Lower lobe of right lung (tissue), 2 donors: ENCODE measurements at regions not wholly inside any gene's neighbourhood (a gene's known extent, or its start where the extent isn't known, plus 50 kb on each side); places are given as distances from the start of the nearest gene placed in this dataset.

Experiments used
- ATAC-seq, 2 donors: fragments of 200-7000 bp; cut with Tn5 transposase; one replicate each; pipeline ENCODE4 v1.9.1; 2020 to 2022; ENCODE audit warnings: mild to moderate bottlenecking in 2 of 2, moderate library complexity in 2 of 2
- DNase-seq: peaks from one replicate; pipeline ENCODE4 v3.0.0-alpha.2; 2020
- H3K27ac ChIP-seq: fragments of 200-600 bp; one replicate; pipeline ENCODE4 v1.8.0; 2022
- H3K27me3 ChIP-seq: fragments of 200-600 bp; one replicate; pipeline ENCODE4 v1.8.0; 2022; ENCODE audit warnings: low read depth
- H3K36me3 ChIP-seq: fragments of 200-600 bp; one replicate; pipeline ENCODE4 v1.8.0; 2022; ENCODE audit warnings: mild to moderate bottlenecking
- H3K4me1 ChIP-seq: fragments of 200-600 bp; one replicate; pipeline ENCODE4 v1.8.0; 2022
- H3K4me3 ChIP-seq: fragments of 200-600 bp; one replicate; pipeline ENCODE4 v1.8.0; 2022; ENCODE audit warnings: mild to moderate bottlenecking
- H3K9me3 ChIP-seq: fragments of 200-600 bp; one replicate; pipeline ENCODE4 v1.8.0; 2022
- intact Hi-C: fragments of 100-400 bp; cut with DNase I; formaldehyde crosslinking; loops from one replicate; pipeline ENCODE4 v1.11.0; 2022
- TF ChIP-seq, protein P1 (sequence below): fragments of 200-600 bp; IDR thresholded peaks from one replicate; pipeline ENCODE4 v1.8.0; 2022; ENCODE audit warnings: antibody characterized with exemption, mild to moderate bottlenecking
- donor health status: DM: no; HTN: yes; CAD: no; lungs with severe emphysema.

DNA sequence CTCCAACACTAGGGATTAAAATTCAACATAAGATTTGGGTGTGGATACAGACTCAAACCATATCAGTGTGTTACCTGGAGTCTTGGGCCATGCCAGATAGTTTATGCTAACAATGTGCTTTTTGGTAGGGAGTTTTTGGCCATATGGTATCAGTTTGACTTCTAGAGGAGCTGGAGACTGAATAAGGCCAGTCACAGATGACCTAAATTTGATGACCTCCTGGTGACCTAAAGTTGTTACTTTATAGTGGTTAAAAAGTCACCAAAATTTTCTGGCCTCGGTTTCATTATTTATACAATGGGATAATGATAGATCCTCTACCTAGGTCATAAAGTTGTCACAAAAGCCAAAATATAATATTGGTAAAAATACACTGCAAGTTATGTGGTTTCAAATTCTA, 877.1 kb downstream of the RAPGEF2 start:
- H3K9me3 ChIP-seq, result no peaks in the 10 kb centered on the region
- no peaks in the 10 kb centered on the region for H3K36me3 ChIP-seq
- TF ChIP-seq, protein P1, sequence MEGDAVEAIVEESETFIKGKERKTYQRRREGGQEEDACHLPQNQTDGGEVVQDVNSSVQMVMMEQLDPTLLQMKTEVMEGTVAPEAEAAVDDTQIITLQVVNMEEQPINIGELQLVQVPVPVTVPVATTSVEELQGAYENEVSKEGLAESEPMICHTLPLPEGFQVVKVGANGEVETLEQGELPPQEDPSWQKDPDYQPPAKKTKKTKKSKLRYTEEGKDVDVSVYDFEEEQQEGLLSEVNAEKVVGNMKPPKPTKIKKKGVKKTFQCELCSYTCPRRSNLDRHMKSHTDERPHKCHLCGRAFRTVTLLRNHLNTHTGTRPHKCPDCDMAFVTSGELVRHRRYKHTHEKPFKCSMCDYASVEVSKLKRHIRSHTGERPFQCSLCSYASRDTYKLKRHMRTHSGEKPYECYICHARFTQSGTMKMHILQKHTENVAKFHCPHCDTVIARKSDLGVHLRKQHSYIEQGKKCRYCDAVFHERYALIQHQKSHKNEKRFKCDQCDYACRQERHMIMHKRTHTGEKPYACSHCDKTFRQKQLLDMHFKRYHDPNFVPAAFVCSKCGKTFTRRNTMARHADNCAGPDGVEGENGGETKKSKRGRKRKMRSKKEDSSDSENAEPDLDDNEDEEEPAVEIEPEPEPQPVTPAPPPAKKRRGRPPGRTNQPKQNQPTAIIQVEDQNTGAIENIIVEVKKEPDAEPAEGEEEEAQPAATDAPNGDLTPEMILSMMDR, result no peak
- H3K4me1 ChIP-seq, result no peaks in the 10 kb centered on the region
- H3K4me3 ChIP-seq, result no peak overlapping the region
- no peak for DNase-seq
- H3K27me3 ChIP-seq, result no peaks in the 10 kb centered on the region
- intact Hi-C loops, result no loop called here
- H3K27ac ChIP-seq, result no peak overlapping the region
- ATAC-seq, result no peak

DNA sequence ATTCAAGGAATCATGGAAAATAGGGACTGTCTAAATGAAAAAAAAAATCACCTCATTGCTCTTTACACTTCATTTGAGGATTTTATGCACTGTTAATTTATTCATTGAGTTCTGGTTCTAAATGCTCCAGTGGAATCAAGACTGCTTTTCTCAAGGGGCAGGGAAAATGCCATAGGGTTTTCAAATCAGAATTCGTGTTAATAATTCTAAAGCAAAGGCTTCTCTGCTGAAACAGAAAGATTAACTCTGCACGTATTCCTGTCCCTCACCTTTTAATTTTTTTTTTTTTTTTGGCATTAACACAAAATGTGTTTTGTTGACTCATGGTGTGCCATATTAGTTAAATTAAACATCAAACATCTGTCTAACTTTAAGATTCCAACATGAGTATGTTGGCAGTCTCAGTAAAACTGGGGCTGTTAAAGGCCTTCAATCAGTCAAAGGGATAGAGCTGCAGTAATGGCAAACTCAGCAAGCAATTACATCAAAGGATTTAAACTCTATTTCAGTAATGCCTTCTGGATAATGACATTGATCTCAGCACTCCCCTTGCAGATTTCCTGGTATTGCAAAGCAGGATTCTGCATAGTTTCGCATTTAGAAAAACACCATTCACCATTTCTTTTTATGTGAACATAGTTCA, 878.1 kb downstream of the RAPGEF2 start:
- no peaks in the 10 kb centered on the region for H3K27me3 ChIP-seq
- no peaks in the 10 kb centered on the region for H3K4me1 ChIP-seq
- no peaks in the 10 kb centered on the region for H3K36me3 ChIP-seq
- H3K4me3 ChIP-seq, result no peak overlapping the region
- no peak overlapping the region for H3K27ac ChIP-seq
- intact Hi-C loops, result no loop called here
- DNase-seq, result no peak
- no peaks in the 10 kb centered on the region for H3K9me3 ChIP-seq
- TF ChIP-seq, protein P1, result no peak
- no peak for ATAC-seq

DNA sequence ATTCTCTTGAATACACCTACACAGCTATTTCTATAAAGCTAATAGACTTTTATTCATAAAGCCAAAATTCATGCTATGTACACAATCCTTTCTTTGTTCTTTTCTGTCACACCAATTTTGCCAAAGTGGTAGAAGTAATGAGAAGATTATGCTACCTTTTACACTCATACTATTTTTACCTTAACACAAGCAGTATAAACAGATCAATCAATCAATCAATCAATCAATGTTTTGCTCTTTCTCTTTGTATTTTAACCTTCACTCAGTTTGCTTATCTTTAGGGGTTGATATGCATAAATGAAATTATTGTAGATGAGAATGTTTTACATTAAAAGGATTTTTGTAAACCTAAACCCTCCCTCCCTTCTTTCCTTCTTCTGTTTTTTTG, 878.6 kb downstream of the RAPGEF2 start:
- H3K4me3 ChIP-seq, result no peak overlapping the region
- H3K27ac ChIP-seq, result no peak overlapping the region
- no peak for DNase-seq
- H3K27me3 ChIP-seq, result no peaks in the 10 kb centered on the region
- ATAC-seq, result no peak
- H3K36me3 ChIP-seq, result no peaks in the 10 kb centered on the region
- TF ChIP-seq, protein P1, result no peak
- H3K4me1 ChIP-seq, result no peaks in the 10 kb centered on the region
- intact Hi-C loops, result no loop called here
- no peaks in the 10 kb centered on the region for H3K9me3 ChIP-seq

DNA sequence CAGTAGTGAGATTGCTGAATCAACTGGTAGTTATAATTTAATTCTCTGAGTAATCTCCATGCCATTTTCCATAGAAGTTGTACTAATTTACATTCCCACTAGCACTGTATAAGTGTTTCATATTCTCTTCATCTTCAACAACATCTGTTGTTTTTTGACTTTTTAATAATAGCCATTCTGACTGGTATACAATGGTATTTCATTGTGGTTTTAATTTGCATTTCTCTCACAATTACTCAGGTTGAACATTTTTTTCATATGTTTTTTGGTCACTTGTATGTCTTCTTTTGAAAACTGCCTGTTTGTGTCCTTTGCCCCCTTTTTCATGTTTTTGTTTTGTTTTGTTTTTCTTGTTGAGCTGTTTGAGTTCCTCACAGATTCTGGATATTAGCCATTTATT, 880.2 kb downstream of the RAPGEF2 start:
- intact Hi-C loops, result no loop called here
- Histone ChIP-seq H3K4me3 (no peak overlapping the region), H3K9me3 (no peaks in the 10 kb centered on the region), H3K4me1 (no peaks in the 10 kb centered on the region), H3K27me3 (no peaks in the 10 kb centered on the region), H3K27ac (no peak overlapping the region), H3K36me3 (no peaks in the 10 kb centered on the region)
- no peak for ATAC-seq
- DNase-seq, result no peak
- TF ChIP-seq, protein P1, result no peak

DNA sequence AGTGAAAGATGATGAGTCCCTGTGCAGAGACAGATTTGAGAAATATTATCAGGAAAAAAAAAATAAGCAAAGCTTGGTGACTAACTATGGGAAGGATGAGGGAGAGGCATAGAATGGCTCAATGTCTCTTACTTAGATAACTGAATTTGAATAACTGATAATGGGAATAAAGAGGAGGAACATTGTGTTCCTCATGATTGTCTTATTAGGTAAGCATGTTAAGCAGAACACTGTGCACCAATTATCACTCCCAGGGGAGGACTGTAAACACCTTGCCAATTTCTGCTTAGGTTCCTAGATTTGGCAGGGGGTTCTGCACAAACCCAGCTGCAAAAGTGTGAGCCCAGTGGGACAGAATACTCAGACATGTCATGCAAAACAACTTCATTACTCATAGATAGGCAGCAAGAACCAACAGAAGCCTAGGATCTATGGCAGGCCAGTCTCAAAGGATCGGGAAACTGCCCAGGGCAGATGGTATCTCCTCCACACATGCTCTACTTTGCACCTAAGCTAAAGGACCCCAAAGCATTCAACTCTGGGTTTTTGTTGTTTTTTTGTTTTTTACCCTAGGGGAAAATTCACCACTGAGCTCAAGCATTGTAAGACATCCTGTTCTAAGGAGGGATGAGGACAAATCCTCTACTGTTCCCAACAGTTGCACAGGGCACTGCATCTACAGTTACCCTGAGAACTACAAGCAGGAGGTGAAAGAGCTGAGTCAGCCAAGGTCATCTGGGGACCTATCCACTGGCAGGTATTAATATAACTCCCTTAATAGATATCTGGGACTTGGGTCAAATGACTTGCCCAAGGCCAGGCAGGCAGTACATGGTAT, 907.0 kb downstream of the RAPGEF2 start:
- Histone ChIP-seq H3K4me1 (no peaks in the 10 kb centered on the region), H3K4me3 (no peak overlapping the region), H3K27ac (no peak overlapping the region), H3K36me3 (no peaks in the 10 kb centered on the region), H3K27me3 (no peaks in the 10 kb centered on the region), H3K9me3 (no peaks in the 10 kb centered on the region)
- no peak for DNase-seq
- TF ChIP-seq, protein P1, result no peak
- ATAC-seq, result no peak
- intact Hi-C loops, result no loop called here
